Keratinocyte (primary cell): ENCODE measurements at regions not wholly inside any gene's neighbourhood (a gene's known extent, or its start where the extent isn't known, plus 50 kb on each side); places are given as distances from the start of the nearest gene placed in this dataset.

ENCODE experiments used
- DNase-seq: peaks from one replicate; pipeline ENCODE4 v3.0.0-alpha.2; 2011; ENCODE audit warnings: low read depth, missing footprints, low spot score
- FAIRE-seq: peaks from 2 replicates; lab custom pipeline; 2011; peaks lifted over from hg19 to GRCh38; lab: Jason Lieb, UNC
- H2AFZ ChIP-seq: 2 replicates; pipeline ENCODE4 v1.6.0; 2012; ENCODE audit warnings: low read length, control low read depth, inconsistent platforms; ENCODE audit not compliant: control insufficient read depth
- H3K27ac ChIP-seq: 2 replicates; pipeline ENCODE4 v1.5.1; 2011; ENCODE audit warnings: low read length; ENCODE audit not compliant: control insufficient read depth, insufficient read depth
- H3K27me3 ChIP-seq: 3 replicates; pipeline ENCODE4 v1.6.0; 2011; ENCODE audit warnings: low read length; ENCODE audit not compliant: control insufficient read depth, insufficient read depth; ENCODE audit errors: extremely low read depth
- H3K36me3 ChIP-seq, 2 experiments: 2 replicates in 1 of 2; 3 replicates in 1 of 2; pipeline ENCODE4 v1.5.1; 2011; ENCODE audit warnings: low read length in 2 of 2, mild to moderate bottlenecking in 1 of 2; ENCODE audit not compliant: control insufficient read depth in 2 of 2, insufficient read depth in 2 of 2; ENCODE audit errors: extremely low read depth in 1 of 2
- H3K4me1 ChIP-seq: 3 replicates; pipeline ENCODE4 v1.5.1; 2011; ENCODE audit warnings: low read length; ENCODE audit not compliant: control insufficient read depth, insufficient read depth; ENCODE audit errors: extremely low read depth
- H3K4me2 ChIP-seq: 3 replicates; pipeline ENCODE4 v1.6.0; 2011; ENCODE audit warnings: low read depth, low read length; ENCODE audit not compliant: control insufficient read depth, insufficient read depth; ENCODE audit errors: extremely low read depth
- H3K4me3 ChIP-seq, 3 experiments: fragments of 200-600 bp in 1 of 3; sonication (generic) in 1 of 3; 2 replicates in 2 of 3; 3 replicates in 1 of 3; pipeline ENCODE4 v1.5.1; 2011 to 2016; ENCODE audit warnings: low read length in 3 of 3, mild to moderate bottlenecking in 3 of 3, control low read depth in 2 of 3, inconsistent platforms in 1 of 3, low read depth in 1 of 3, mixed read lengths in 1 of 3, mixed run types in 1 of 3, moderate library complexity in 1 of 3; ENCODE audit not compliant: control insufficient read depth in 2 of 3, insufficient read depth in 2 of 3; ENCODE audit errors: extremely low read depth in 1 of 3
- H3K79me2 ChIP-seq: 2 replicates; pipeline ENCODE4 v1.6.0; 2012; ENCODE audit warnings: low read length; ENCODE audit not compliant: control insufficient read depth, insufficient read depth
- H3K9ac ChIP-seq: 3 replicates; pipeline ENCODE4 v1.6.0; 2011; ENCODE audit warnings: low read length; ENCODE audit not compliant: control insufficient read depth, insufficient read depth; ENCODE audit errors: extremely low read depth
- H3K9me1 ChIP-seq: 3 replicates; pipeline ENCODE4 v1.6.0; 2011; ENCODE audit warnings: low read length; ENCODE audit not compliant: control insufficient read depth, insufficient read depth; ENCODE audit errors: extremely low read depth
- H3K9me3 ChIP-seq: 2 replicates; pipeline ENCODE4 v1.5.1; 2012; ENCODE audit warnings: low read depth, low read length; ENCODE audit not compliant: control insufficient read depth
- H4K20me1 ChIP-seq: 3 replicates; pipeline ENCODE4 v1.6.0; 2011; ENCODE audit warnings: low read length; ENCODE audit not compliant: control insufficient read depth, insufficient read depth; ENCODE audit errors: extremely low read depth
- EZH2 ChIP-seq: IDR thresholded peaks from one replicate; pipeline ENCODE4 v1.6.1; 2012; ENCODE audit warnings: inconsistent platforms, mild to moderate bottlenecking, low read length, moderate library complexity
- dilution Hi-C: fragments of 300-500 bp; cut with MboI; formaldehyde crosslinking; loops from one replicate; pipeline ENCODE4 v1.7.0; 2020; ENCODE audit warnings: low sequenced_read_pairs; ENCODE audit not compliant: extremely low pct_ligation_motif_present
- TF ChIP-seq, protein P1 (sequence below), 3 experiments: IDR thresholded peaks in 1 of 3; conservative IDR thresholded peaks in 1 of 3; optimal IDR thresholded peaks in 1 of 3; 2 replicates in 2 of 3; 3 replicates in 1 of 3; pipeline versions ENCODE3 to v1.5.1; 2011; ENCODE audit warnings: low read length in 3 of 3, mild to moderate bottlenecking in 3 of 3, moderate library complexity in 2 of 3, control low read depth in 1 of 3, inconsistent platforms in 1 of 3; ENCODE audit not compliant: insufficient read depth in 2 of 3; ENCODE audit errors: extremely low read depth in 1 of 3

DNA sequence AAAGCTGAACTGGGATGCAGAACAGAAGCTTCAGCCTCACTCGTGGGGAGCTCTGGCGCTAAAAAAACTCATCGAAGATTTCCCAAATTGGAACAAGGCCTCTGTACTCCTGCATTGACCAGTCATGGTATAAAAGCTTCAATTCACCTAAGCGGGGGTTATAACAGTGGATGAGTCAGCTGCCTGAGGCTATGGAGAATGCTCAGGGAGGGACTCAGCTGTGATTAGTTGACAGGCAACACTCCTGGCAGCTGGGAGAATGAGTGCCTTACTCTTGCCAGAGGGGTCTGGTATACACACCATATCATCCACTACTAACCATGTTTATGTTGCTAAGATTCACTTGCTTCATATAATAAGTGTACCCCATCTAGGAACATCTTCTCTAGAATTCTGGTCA, 350.6 kb upstream of the VRK2 start:
- no peaks in the 10 kb centered on the region for H3K9me3 ChIP-seq
- TF ChIP-seq, protein P1, sequence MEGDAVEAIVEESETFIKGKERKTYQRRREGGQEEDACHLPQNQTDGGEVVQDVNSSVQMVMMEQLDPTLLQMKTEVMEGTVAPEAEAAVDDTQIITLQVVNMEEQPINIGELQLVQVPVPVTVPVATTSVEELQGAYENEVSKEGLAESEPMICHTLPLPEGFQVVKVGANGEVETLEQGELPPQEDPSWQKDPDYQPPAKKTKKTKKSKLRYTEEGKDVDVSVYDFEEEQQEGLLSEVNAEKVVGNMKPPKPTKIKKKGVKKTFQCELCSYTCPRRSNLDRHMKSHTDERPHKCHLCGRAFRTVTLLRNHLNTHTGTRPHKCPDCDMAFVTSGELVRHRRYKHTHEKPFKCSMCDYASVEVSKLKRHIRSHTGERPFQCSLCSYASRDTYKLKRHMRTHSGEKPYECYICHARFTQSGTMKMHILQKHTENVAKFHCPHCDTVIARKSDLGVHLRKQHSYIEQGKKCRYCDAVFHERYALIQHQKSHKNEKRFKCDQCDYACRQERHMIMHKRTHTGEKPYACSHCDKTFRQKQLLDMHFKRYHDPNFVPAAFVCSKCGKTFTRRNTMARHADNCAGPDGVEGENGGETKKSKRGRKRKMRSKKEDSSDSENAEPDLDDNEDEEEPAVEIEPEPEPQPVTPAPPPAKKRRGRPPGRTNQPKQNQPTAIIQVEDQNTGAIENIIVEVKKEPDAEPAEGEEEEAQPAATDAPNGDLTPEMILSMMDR (optimal IDR thresholded peaks at IDR 0.05 in 1 of 3, IDR thresholded peaks at IDR 0.05 in 1 of 3, conservative IDR thresholded peaks at IDR 0.05 in 1 of 3; ENCODE audit: extremely low read depth in 1 of 3, insufficient read depth in 2 of 3, low read length in 3 of 3): no peak
- no peak for TF ChIP-seq EZH2
- dilution Hi-C loops: no loop called here

DNA sequence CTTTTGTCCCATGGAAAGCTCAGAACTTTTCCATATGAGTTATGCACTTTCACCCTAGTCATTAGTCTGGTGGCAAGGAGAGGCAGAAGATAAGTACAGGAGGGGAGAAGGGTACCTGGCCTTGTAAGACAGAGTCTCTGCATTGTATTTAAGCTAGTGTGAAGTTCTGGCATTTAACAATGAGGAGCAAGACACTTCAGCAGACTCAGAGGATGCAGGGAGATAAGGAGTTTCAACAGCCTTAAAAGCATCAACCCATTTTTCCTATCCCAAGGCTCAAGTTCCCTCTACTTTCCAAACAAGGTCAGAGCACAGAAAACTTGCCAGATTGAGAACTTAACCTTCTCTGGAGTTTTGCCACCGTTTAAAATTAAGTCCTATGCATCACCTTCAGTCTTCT, 348.2 kb upstream of the VRK2 start:
- H3K9ac ChIP-seq: no peak overlapping the region
- H3K27ac ChIP-seq: no peak overlapping the region
- DNase-seq (no peak), FAIRE-seq (no peak)
- H3K9me3 ChIP-seq: no peaks in the 10 kb centered on the region
- dilution Hi-C loops: no loop called here
- no peaks in the 10 kb centered on the region for H3K79me2 ChIP-seq
- no peak overlapping the region for H3K4me3 ChIP-seq
- TF ChIP-seq EZH2: no peak
- TF ChIP-seq, protein P1 (optimal IDR thresholded peaks at IDR 0.05 in 1 of 3, IDR thresholded peaks at IDR 0.05 in 1 of 3, conservative IDR thresholded peaks at IDR 0.05 in 1 of 3; ENCODE audit: extremely low read depth in 1 of 3, insufficient read depth in 2 of 3, low read length in 3 of 3): no peak
- H3K36me3 ChIP-seq: no peaks in the 10 kb centered on the region
- H2AFZ ChIP-seq: no peak overlapping the region
- no peaks in the 10 kb centered on the region for H3K4me1 ChIP-seq
- H3K27me3 ChIP-seq: no peaks in the 10 kb centered on the region
- no peaks in the 10 kb centered on the region for H3K9me1 ChIP-seq
- H4K20me1 ChIP-seq: no peaks in the 10 kb centered on the region
- no peak overlapping the region for H3K4me2 ChIP-seq

More for the DNA sequence above, 350.6 kb upstream of the VRK2 start:
- Histone ChIP-seq H3K27ac (no peak overlapping the region), H4K20me1 (no peaks in the 10 kb centered on the region), H3K4me1 (no peaks in the 10 kb centered on the region), H2AFZ (no peak overlapping the region), H3K9me1 (no peaks in the 10 kb centered on the region), H3K4me2 (no peak overlapping the region), H3K36me3 (no peaks in the 10 kb centered on the region), H3K9ac (no peak overlapping the region), H3K4me3 (no peak overlapping the region), H3K79me2 (no peaks in the 10 kb centered on the region), H3K27me3 (no peaks in the 10 kb centered on the region)
- FAIRE-seq: no peak
- DNase-seq: peak; percentile 9
